Choroid plexus epithelial cell (primary cell): ENCODE measurements at regions not wholly inside any gene's neighbourhood (a gene's known extent, or its start where the extent isn't known, plus 50 kb on each side); places are given as distances from the start of the nearest gene placed in this dataset.
A peak's percentile ranks its signal among the peaks of the same experiment; 100 is the strongest.

Experiments
- DNase-seq: peaks from one replicate; pipeline ENCODE4 v3.0.0-alpha.2; 2010; ENCODE audit warnings: low read depth
- H3K4me3 ChIP-seq: 2 replicates; pipeline ENCODE4 v1.5.1; 2011; ENCODE audit warnings: low read depth, mild to moderate bottlenecking, control low read depth, low read length, moderate library complexity
- TF ChIP-seq, protein P1 (sequence below): conservative IDR thresholded peaks from 2 replicates; pipeline ENCODE4 v1.5.1; 2011; ENCODE audit warnings: low read depth, mild to moderate bottlenecking, control low read depth, inconsistent platforms, low read length, moderate library complexity

- TF ChIP-seq, protein P1, sequence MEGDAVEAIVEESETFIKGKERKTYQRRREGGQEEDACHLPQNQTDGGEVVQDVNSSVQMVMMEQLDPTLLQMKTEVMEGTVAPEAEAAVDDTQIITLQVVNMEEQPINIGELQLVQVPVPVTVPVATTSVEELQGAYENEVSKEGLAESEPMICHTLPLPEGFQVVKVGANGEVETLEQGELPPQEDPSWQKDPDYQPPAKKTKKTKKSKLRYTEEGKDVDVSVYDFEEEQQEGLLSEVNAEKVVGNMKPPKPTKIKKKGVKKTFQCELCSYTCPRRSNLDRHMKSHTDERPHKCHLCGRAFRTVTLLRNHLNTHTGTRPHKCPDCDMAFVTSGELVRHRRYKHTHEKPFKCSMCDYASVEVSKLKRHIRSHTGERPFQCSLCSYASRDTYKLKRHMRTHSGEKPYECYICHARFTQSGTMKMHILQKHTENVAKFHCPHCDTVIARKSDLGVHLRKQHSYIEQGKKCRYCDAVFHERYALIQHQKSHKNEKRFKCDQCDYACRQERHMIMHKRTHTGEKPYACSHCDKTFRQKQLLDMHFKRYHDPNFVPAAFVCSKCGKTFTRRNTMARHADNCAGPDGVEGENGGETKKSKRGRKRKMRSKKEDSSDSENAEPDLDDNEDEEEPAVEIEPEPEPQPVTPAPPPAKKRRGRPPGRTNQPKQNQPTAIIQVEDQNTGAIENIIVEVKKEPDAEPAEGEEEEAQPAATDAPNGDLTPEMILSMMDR: no peak
- H3K4me3 ChIP-seq: no peak overlapping the region
- DNase-seq: peak; percentile 14
These were observed 617.7 kb upstream of the SLITRK1 start for GRCh38 chr13:84500016-84500415.

- no peak overlapping the region for H3K4me3 ChIP-seq
- TF ChIP-seq, protein P1: no peak
These were observed 615.3 kb upstream of the SLITRK1 start for GRCh38 chr13:84497613-84498012.

DNA sequence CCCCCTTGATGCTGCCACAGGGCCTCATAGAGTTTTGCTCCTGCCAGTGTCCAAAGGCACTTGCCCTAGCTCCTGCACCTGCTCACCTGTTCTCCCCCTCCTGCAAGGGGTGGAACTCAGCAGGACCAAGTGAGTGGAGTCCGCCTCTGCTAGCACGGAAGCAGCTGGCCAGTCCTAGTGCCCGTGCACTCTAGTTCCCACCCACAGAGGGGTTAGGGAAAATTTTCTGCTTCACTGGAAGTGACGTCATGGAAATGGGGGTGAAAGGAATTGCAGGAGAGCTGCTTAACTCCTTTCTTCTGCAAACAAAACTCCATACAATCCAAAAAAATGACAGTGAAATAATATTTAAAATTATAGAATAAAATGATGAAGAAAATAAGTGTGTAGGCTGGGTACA, 609.7 kb upstream of the SLITRK1 start:
- TF ChIP-seq, protein P1: no peak
- H3K4me3 ChIP-seq: no peak overlapping the region
- DNase-seq: no peak

More at GRCh38 chr13:84497613-84498012, 615.3 kb upstream of the SLITRK1 start:
- no peak for DNase-seq

- TF ChIP-seq, protein P1: no peak
- no peak for DNase-seq
- H3K4me3 ChIP-seq: no peak overlapping the region
These were observed 605.5 kb upstream of the SLITRK1 start for GRCh38 chr13:84487752-84488151.

GRCh38 chr13:84481958-84482357, 599.7 kb upstream of the SLITRK1 start:
- peak; percentile 79 for DNase-seq
- TF ChIP-seq, protein P1: no peak
- H3K4me3 ChIP-seq: no peak overlapping the region

GRCh38 chr13:84479656-84480055, 597.4 kb upstream of the SLITRK1 start:
- no peak overlapping the region for H3K4me3 ChIP-seq
- peak; percentile 9 for DNase-seq
- TF ChIP-seq, protein P1: no peak

DNA sequence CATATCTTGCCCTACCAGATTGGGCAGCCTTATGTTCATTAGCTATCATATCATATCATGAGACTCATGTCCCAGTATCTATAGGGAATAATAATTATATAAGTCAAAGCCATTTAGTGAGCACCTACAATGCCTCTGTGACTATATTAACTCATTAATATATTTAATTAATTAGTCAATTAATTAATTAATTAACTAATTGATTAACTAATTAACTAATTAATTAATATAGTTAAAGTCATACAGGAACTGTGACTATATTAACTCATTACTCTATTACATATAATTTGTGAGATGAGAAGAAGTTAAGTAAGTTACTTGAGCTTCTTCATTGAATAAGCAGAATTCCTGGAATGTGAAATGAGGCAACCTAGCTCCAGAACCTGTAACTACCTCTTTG, 588.3 kb upstream of the SLITRK1 start:
- no peak for DNase-seq
- TF ChIP-seq, protein P1: no peak
- H3K4me3 ChIP-seq: no peak overlapping the region
